Thyroid gland (tissue), 4 donors: ENCODE measurements at regions not wholly inside any gene's neighbourhood (a gene's known extent, or its start where the extent isn't known, plus 50 kb on each side); places are given as distances from the start of the nearest gene placed in this dataset.

Experiments
- DNase-seq, 2 donors: peaks; one replicate each; pipeline ENCODE4 v3.0.0-alpha.2; 2019
- H3K27ac ChIP-seq, 3 donors: fragments of 200-600 bp; sonication (generic); 1 replicate in 2 of 3; 2 replicates in 1 of 3; pipeline ENCODE4 v1.5.1; 2016 to 2019; ENCODE audit warnings: mild to moderate bottlenecking in 1 of 3, moderate library complexity in 1 of 3
- H3K27me3 ChIP-seq: fragments of 200-600 bp; sonication (generic); one replicate; pipeline ENCODE4 v1.5.1; 2019
- H3K36me3 ChIP-seq, 2 donors: fragments of 200-600 bp; sonication (generic); one replicate each; pipeline ENCODE4 v1.5.1; 2016 to 2019
- H3K4me1 ChIP-seq, 2 donors: fragments of 200-600 bp; sonication (generic); one replicate each; pipeline ENCODE4 v1.5.1; 2017 to 2019
- H3K4me3 ChIP-seq, 3 donors: fragments of 200-600 bp; sonication (generic); replicated peaks in 1 of 3; 1 replicate in 2 of 3; 2 replicates in 1 of 3; pipeline ENCODE4 v1.5.1; 2016; ENCODE audit warnings: mild to moderate bottlenecking in 1 of 3
- H3K9me3 ChIP-seq: fragments of 200-600 bp; sonication (generic); one replicate; pipeline ENCODE4 v1.5.1; 2017
- CTCF ChIP-seq, 6 experiments: fragments of 200-600 bp in 3 of 6; fragments of 450-650 bp in 3 of 6; sonication (generic) in 3 of 6; IDR thresholded peaks; one replicate each; pipeline ENCODE4 v1.5.1; 2016 to 2019; ENCODE audit warnings: antibody characterized with exemption in 6 of 6, mild to moderate bottlenecking in 2 of 6, inconsistent platforms in 1 of 6, moderate library complexity in 1 of 6
- POLR2A ChIP-seq, 2 donors: fragments of 450-650 bp; IDR thresholded peaks; one replicate each; pipeline ENCODE4 v1.6.1; 2017; ENCODE audit warnings: antibody characterized with exemption in 2 of 2, mild to moderate bottlenecking in 2 of 2, moderate library complexity in 1 of 2
- WGBS, 2 donors: methylation state at CpG; one replicate each; pipeline ENCODE4 v1.1.5; 2017; 5-methylcytosine and 5-hydroxymethylcytosine counted together
- intact Hi-C: fragments of 100-400 bp; cut with DNase I; formaldehyde crosslinking; loops from one replicate; pipeline ENCODE4 v1.15.1; 2023

GRCh38 chr10:54880996-54881395, 80.0 kb upstream of the PCDH15 start:
- Histone ChIP-seq H3K9me3 (no peaks in the 10 kb centered on the region), H3K27ac (no peak overlapping the region), H3K4me3 (no peak overlapping the region), H3K4me1 (no peaks in the 10 kb centered on the region), H3K36me3 (no peaks in the 10 kb centered on the region), H3K27me3 (no peaks in the 10 kb centered on the region)
- DNase-seq, result no peak
- intact Hi-C loops, result no loop called here
- 67 to 72% methylated on average over 5 of the region's 5 CpGs for WGBS, 2 donors
- TF ChIP-seq CTCF (IDR thresholded peaks at IDR 0.05) (no peak), POLR2A (IDR thresholded peaks at IDR 0.05) (no peak)

GRCh38 chr10:54869022-54869421, 68.0 kb upstream of the PCDH15 start:
- intact Hi-C loops, result no loop called here
- Histone ChIP-seq H3K4me3 (no peak overlapping the region), H3K36me3 (no peaks in the 10 kb centered on the region), H3K9me3 (no peaks in the 10 kb centered on the region), H3K27ac (no peak overlapping the region), H3K4me1 (no peaks in the 10 kb centered on the region), H3K27me3 (no peaks in the 10 kb centered on the region)
- no peak for TF ChIP-seq POLR2A (IDR thresholded peaks at IDR 0.05)
- TF ChIP-seq CTCF (IDR thresholded peaks at IDR 0.05), result no peak
- DNase-seq, result no peak

- Histone ChIP-seq H3K27me3 (no peaks in the 10 kb centered on the region), H3K27ac (no peak overlapping the region), H3K4me1 (no peaks in the 10 kb centered on the region), H3K36me3 (no peaks in the 10 kb centered on the region), H3K9me3 (no peaks in the 10 kb centered on the region), H3K4me3 (no peak overlapping the region)
- no peak for DNase-seq
- TF ChIP-seq POLR2A (IDR thresholded peaks at IDR 0.05), result no peak
- TF ChIP-seq CTCF (IDR thresholded peaks at IDR 0.05), result no peak
- intact Hi-C loops, result no loop called here
Measured at GRCh38 chr10:54866666-54867065, 65.6 kb upstream of the PCDH15 start.

- TF ChIP-seq POLR2A (IDR thresholded peaks at IDR 0.05), result no peak
- no peak for TF ChIP-seq CTCF (IDR thresholded peaks at IDR 0.05)
- no peaks in the 10 kb centered on the region for H3K27me3 ChIP-seq
- H3K4me3 ChIP-seq, result no peak overlapping the region
- no peak for DNase-seq
- H3K36me3 ChIP-seq, result no peaks in the 10 kb centered on the region
- H3K27ac ChIP-seq, result no peak overlapping the region
- H3K4me1 ChIP-seq, result no peaks in the 10 kb centered on the region
- intact Hi-C loops, result no loop called here
- no peaks in the 10 kb centered on the region for H3K9me3 ChIP-seq
- WGBS, 2 donors, result 82 to 88% methylated on average over 3 of the region's 3 CpGs
Measured at GRCh38 chr10:54854843-54855242, 53.8 kb upstream of the PCDH15 start.

GRCh38 chr10:54854389-54854788, 53.4 kb upstream of the PCDH15 start:
- Histone ChIP-seq H3K4me1 (no peaks in the 10 kb centered on the region), H3K36me3 (no peaks in the 10 kb centered on the region), H3K27ac (no peak overlapping the region), H3K27me3 (no peaks in the 10 kb centered on the region), H3K4me3 (no peak overlapping the region), H3K9me3 (no peaks in the 10 kb centered on the region)
- intact Hi-C loops, result no loop called here
- 81 to 88% methylated on average over 3 of the region's 3 CpGs for WGBS, 2 donors
- no peak for TF ChIP-seq CTCF (IDR thresholded peaks at IDR 0.05)
- TF ChIP-seq POLR2A (IDR thresholded peaks at IDR 0.05), result no peak
- no peak for DNase-seq
